ENCODE measurements at regions not wholly inside any gene's neighbourhood (a gene's known extent, or its start where the extent isn't known, plus 50 kb on each side); places are given as distances from the start of the nearest gene placed in this dataset.

- no peaks in the 10 kb centered on the region for H3K27me3 ChIP-seq (replicated peaks in 1 of 7)
- intact Hi-C loops (cut with DNase I; ENCODE audit: low total_unique reads): no loop called here
- no peaks in the 10 kb centered on the region for H3K36me3 ChIP-seq
- H3K9me3 ChIP-seq: peaks cover 0 to 4% (median 0%) of the 10 kb centered on the region in 8 donors
- H3K27ac ChIP-seq: no peak overlapping the region
- H3K4me1 ChIP-seq: no peaks in the 10 kb centered on the region
- TF ChIP-seq POLR2A (IDR thresholded peaks at IDR 0.05) (no peak), POLR2AphosphoS5 (IDR thresholded peaks at IDR 0.05) (no peak), CTCF (IDR thresholded peaks at IDR 0.05 in 8 of 11, conservative IDR thresholded peaks at IDR 0.05 in 3 of 11) (no peak)
- H3K4me3 ChIP-seq: no peak overlapping the region
- DNase-seq: no peak
- WGBS, 5 donors: 82 to 88% (median 87%) methylated on average over 6 of the region's 6 CpGs
Measured at GRCh38 chr21:20811702-20812101, 186.5 kb upstream of the NCAM2 start.

- 61 to 82% (median 65%) methylated on average over 1 of the region's 1 CpG for WGBS, 5 donors
- intact Hi-C loops (cut with DNase I; ENCODE audit: low total_unique reads): no loop called here
Measured at GRCh38 chr21:20814090-20814489, 184.1 kb upstream of the NCAM2 start.

GRCh38 chr21:20822666-20823065, 175.5 kb upstream of the NCAM2 start:
- H3K27ac ChIP-seq: no peak overlapping the region
- H3K27me3 ChIP-seq (replicated peaks in 1 of 7): no peaks in the 10 kb centered on the region
- peaks cover 0 to 8% (median 0%) of the 10 kb centered on the region in 8 donors for H3K9me3 ChIP-seq
- intact Hi-C loops (cut with DNase I; ENCODE audit: low total_unique reads): no loop called here
- H3K36me3 ChIP-seq: no peaks in the 10 kb centered on the region
- 61 to 65% (median 65%) methylated on average over 2 of the region's 2 CpGs for WGBS, 5 donors
- no peak overlapping the region for H3K4me3 ChIP-seq
- no peak for TF ChIP-seq POLR2A (IDR thresholded peaks at IDR 0.05)
- no peak for TF ChIP-seq CTCF (IDR thresholded peaks at IDR 0.05 in 8 of 11, conservative IDR thresholded peaks at IDR 0.05 in 3 of 11)
- no peak for TF ChIP-seq POLR2AphosphoS5 (IDR thresholded peaks at IDR 0.05)
- no peak for DNase-seq
- no peaks in the 10 kb centered on the region for H3K4me1 ChIP-seq

More at GRCh38 chr21:20814090-20814489, 184.1 kb upstream of the NCAM2 start:
- peaks cover 0 to 4% (median 0%) of the 10 kb centered on the region in 8 donors for H3K9me3 ChIP-seq
- TF ChIP-seq POLR2A (IDR thresholded peaks at IDR 0.05) (no peak), POLR2AphosphoS5 (IDR thresholded peaks at IDR 0.05) (no peak), CTCF (IDR thresholded peaks at IDR 0.05 in 8 of 11, conservative IDR thresholded peaks at IDR 0.05 in 3 of 11) (no peak)
- no peak for DNase-seq
- H3K4me1 ChIP-seq: no peaks in the 10 kb centered on the region
- H3K27ac ChIP-seq: no peak overlapping the region
- no peaks in the 10 kb centered on the region for H3K36me3 ChIP-seq
- H3K4me3 ChIP-seq: no peak overlapping the region
- H3K27me3 ChIP-seq (replicated peaks in 1 of 7): no peaks in the 10 kb centered on the region

GRCh38 chr21:20852866-20853265, 145.3 kb upstream of the NCAM2 start:
- H3K27me3 ChIP-seq (replicated peaks in 1 of 7): no peaks in the 10 kb centered on the region
- H3K4me3 ChIP-seq: no peak overlapping the region
- 62 to 85% (median 73%) methylated on average over 2 of the region's 2 CpGs for whole genome bisulfite sequencing, 5 donors
- H3K9me3 ChIP-seq: peaks cover 0 to 13% (median 2%) of the 10 kb centered on the region in 8 donors
- TF ChIP-seq POLR2AphosphoS5 (IDR thresholded peaks at IDR 0.05) (no peak), CTCF (IDR thresholded peaks at IDR 0.05 in 8 of 11, conservative IDR thresholded peaks at IDR 0.05 in 3 of 11) (no peak), POLR2A (IDR thresholded peaks at IDR 0.05) (no peak)
- DNase-seq: no peak
- H3K27ac ChIP-seq: no peak overlapping the region
- no peaks in the 10 kb centered on the region for H3K4me1 ChIP-seq
- no peaks in the 10 kb centered on the region for H3K36me3 ChIP-seq
- intact Hi-C loops (cut with DNase I; ENCODE audit: low total_unique reads): no loop called here
